Endodermal cell (in vitro differentiated cells): ENCODE measurements at regions not wholly inside any gene's neighbourhood (a gene's known extent, or its start where the extent isn't known, plus 50 kb on each side); places are given as distances from the start of the nearest gene placed in this dataset.

Experiments
- DNase-seq: peaks from one replicate; pipeline ENCODE4 v3.0.0-alpha.2; 2017
- H3K27ac ChIP-seq: 2 replicates; pipeline ENCODE4 v1.5.1; 2013; ENCODE audit warnings: mild to moderate bottlenecking, low read depth, low read length, moderate library complexity
- H3K27me3 ChIP-seq: 2 replicates; pipeline ENCODE4 v1.6.1; 2013; ENCODE audit warnings: mild to moderate bottlenecking, low read length, moderate library complexity; ENCODE audit not compliant: insufficient read depth, control insufficient read depth, poor library complexity, severe bottlenecking
- H3K36me3 ChIP-seq: 2 replicates; pipeline ENCODE4 v1.7.0; 2013; ENCODE audit warnings: mild to moderate bottlenecking, low read length, moderate library complexity; ENCODE audit not compliant: control insufficient read depth, insufficient read depth
- H3K4me1 ChIP-seq: one replicate; pipeline ENCODE4 v1.7.0; 2013; ENCODE audit warnings: low read length; ENCODE audit not compliant: control insufficient read depth, insufficient read depth
- H3K4me3 ChIP-seq: 2 replicates; pipeline ENCODE4 v1.5.1; 2013; ENCODE audit warnings: mild to moderate bottlenecking, low read length, moderate library complexity
- H3K9ac ChIP-seq: 2 replicates; pipeline ENCODE4 v1.6.1; 2013; ENCODE audit warnings: mild to moderate bottlenecking, low read length, moderate library complexity; ENCODE audit not compliant: poor library complexity, severe bottlenecking; ENCODE audit errors: extremely low read depth
- H3K9me3 ChIP-seq: 2 replicates; pipeline ENCODE4 v1.6.1; 2013; ENCODE audit warnings: mild to moderate bottlenecking, low read length, moderate library complexity; ENCODE audit not compliant: control insufficient read depth
- H3K27ac Mint-ChIP-seq: 2 replicates; pipeline ENCODE4 v1.8.0; 2020; ENCODE audit warnings: mixed read lengths
- H3K27me3 Mint-ChIP-seq: 2 replicates; pipeline ENCODE4 v1.8.0; 2021; ENCODE audit warnings: mild to moderate bottlenecking, mixed read lengths; ENCODE audit not compliant: insufficient read depth
- H3K36me3 Mint-ChIP-seq: 2 replicates; pipeline ENCODE4 v1.8.0; 2020; ENCODE audit warnings: low read depth, mixed read lengths
- H3K4me1 Mint-ChIP-seq: 2 replicates; pipeline ENCODE4 v1.8.0; 2020; ENCODE audit warnings: mixed read lengths
- H3K4me3 Mint-ChIP-seq: 2 replicates; pipeline ENCODE4 v1.8.0; 2020; ENCODE audit warnings: mild to moderate bottlenecking, moderate library complexity, mixed read lengths
- H3K9me3 Mint-ChIP-seq: 2 replicates; pipeline ENCODE4 v1.8.0; 2020; ENCODE audit warnings: mild to moderate bottlenecking, mixed read lengths
- WGBS, 2 experiments: methylation state at CpG; one replicate each; pipeline versions ENCODE4 v1.1.5 to v1.1.7; 2013; ENCODE audit warnings: missing lambda C conversion rate in 2 of 2, mixed read lengths in 1 of 2; ENCODE audit not compliant: insufficient coverage in 1 of 2, insufficient read length in 1 of 2; 5-methylcytosine and 5-hydroxymethylcytosine counted together
- TF ChIP-seq, protein P1 (sequence below): fragments of 200-600 bp; sonication (generic); conservative IDR thresholded peaks from 2 replicates; pipeline ENCODE4 v1.5.0; 2021; ENCODE audit warnings: antibody characterized with exemption, mild to moderate bottlenecking

DNA sequence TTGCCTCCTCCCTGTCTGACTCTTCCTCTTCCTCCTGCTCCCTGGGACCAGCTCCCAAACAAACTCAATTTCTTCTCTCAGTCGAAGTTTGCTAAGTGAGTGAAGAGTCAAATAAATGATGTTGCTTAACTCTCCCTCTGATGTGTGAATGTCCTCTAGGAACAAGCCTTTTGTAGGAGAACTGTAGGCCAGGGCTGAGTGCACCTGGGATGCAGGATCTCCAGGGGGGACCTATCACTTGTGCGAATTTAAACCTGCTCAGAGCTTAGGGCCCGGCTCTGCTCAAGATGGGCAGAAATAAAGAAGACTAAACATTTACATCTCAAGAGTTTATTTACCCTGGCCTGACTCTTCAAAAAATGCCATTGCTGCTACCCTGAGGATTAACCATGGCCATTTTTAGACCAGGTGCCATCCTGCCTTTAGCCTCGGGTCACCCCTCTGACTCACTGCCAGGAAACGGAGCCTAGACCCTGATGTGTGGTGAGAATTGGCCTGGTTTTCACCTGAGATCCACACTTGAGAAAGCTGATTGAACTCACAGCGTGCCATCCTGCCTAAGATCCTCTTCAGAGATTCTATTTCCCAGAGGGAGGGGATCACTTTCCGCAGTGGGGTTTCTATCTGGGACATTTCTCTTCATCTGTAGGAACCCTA, 63.6 kb upstream of the CD93 start:
- no peaks in the 10 kb centered on the region for H3K36me3 Mint-ChIP-seq

DNA sequence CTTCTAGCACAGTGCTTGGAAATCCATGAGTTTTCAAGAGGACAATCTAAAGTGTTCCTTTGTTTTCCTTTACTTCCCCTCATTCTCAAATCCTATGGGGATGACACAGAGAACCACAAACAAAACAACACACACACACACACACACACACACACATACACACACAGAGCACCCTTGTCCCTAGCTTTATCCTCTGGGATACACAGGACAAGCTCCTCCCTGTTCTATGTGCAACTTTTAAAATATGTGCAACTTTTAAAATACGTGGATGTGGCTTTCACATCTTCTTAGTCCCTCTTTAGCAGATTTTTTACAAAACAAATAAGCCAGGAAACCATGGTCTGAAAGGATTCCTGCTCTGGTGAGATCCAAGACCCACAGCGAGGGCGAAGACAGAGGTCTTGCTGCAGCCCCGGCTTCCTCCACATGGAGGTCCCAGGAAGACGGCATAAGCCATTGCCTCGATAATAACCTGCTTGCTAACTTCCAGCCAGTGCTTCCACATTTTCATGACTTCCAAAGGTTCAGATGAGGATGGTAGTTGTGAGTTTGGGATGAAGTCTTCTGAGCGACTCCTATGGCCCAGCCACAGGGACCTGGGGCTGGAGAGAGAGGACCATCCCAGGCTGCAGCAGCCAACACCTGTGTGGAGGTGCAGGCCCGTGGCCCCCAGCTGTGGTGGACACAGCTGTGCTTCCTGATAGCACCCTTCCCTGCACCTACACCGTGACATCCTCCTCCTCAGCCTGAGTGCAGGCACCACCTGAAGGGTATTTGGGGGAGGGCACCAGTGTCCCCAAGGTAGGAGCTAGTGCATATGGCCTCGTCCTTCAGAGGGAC, 62.8 kb upstream of the CD93 start:
- H3K27me3 Mint-ChIP-seq: peaks cover 1% of the 10 kb centered on the region
- no peak overlapping the region for H3K27ac Mint-ChIP-seq
- Histone ChIP-seq H3K27me3 (no peaks in the 10 kb centered on the region), H3K4me3 (no peak overlapping the region), H3K9ac (no peak overlapping the region), H3K27ac (no peak overlapping the region), H3K36me3 (no peaks in the 10 kb centered on the region), H3K9me3 (peaks cover 7% of the 10 kb centered on the region), H3K4me1 (peaks cover 14% of the 10 kb centered on the region)
- peaks cover 31% of the 10 kb centered on the region for H3K4me1 Mint-ChIP-seq
- H3K36me3 Mint-ChIP-seq: no peaks in the 10 kb centered on the region
- DNase-seq: peak; percentile 23
- TF ChIP-seq, protein P1, sequence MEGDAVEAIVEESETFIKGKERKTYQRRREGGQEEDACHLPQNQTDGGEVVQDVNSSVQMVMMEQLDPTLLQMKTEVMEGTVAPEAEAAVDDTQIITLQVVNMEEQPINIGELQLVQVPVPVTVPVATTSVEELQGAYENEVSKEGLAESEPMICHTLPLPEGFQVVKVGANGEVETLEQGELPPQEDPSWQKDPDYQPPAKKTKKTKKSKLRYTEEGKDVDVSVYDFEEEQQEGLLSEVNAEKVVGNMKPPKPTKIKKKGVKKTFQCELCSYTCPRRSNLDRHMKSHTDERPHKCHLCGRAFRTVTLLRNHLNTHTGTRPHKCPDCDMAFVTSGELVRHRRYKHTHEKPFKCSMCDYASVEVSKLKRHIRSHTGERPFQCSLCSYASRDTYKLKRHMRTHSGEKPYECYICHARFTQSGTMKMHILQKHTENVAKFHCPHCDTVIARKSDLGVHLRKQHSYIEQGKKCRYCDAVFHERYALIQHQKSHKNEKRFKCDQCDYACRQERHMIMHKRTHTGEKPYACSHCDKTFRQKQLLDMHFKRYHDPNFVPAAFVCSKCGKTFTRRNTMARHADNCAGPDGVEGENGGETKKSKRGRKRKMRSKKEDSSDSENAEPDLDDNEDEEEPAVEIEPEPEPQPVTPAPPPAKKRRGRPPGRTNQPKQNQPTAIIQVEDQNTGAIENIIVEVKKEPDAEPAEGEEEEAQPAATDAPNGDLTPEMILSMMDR: peak; percentile 14
- 97% methylated on average over 6 to 10 of the region's 10 CpGs for WGBS, 2 experiments
- no peak overlapping the region for H3K4me3 Mint-ChIP-seq
- peaks cover 8% of the 10 kb centered on the region for H3K9me3 Mint-ChIP-seq

More for the DNA sequence above, 63.6 kb upstream of the CD93 start:
- Histone ChIP-seq H3K4me3 (no peak overlapping the region), H3K4me1 (peaks cover 17% of the 10 kb centered on the region), H3K9me3 (peaks cover 7% of the 10 kb centered on the region), H3K27me3 (no peaks in the 10 kb centered on the region), H3K27ac (no peak overlapping the region), H3K9ac (no peak overlapping the region), H3K36me3 (no peaks in the 10 kb centered on the region)
- Mint-ChIP-seq H3K9me3 (peaks cover 8% of the 10 kb centered on the region), H3K4me3 (no peak overlapping the region), H3K27me3 (peaks cover 1% of the 10 kb centered on the region), H3K27ac (no peak overlapping the region), H3K4me1 (peaks cover 38% of the 10 kb centered on the region)
- TF ChIP-seq, protein P1: no peak
- 89 to 96% methylated on average over 4 to 7 of the region's 7 CpGs for WGBS, 2 experiments
- DNase-seq: peak; percentile 30

DNA sequence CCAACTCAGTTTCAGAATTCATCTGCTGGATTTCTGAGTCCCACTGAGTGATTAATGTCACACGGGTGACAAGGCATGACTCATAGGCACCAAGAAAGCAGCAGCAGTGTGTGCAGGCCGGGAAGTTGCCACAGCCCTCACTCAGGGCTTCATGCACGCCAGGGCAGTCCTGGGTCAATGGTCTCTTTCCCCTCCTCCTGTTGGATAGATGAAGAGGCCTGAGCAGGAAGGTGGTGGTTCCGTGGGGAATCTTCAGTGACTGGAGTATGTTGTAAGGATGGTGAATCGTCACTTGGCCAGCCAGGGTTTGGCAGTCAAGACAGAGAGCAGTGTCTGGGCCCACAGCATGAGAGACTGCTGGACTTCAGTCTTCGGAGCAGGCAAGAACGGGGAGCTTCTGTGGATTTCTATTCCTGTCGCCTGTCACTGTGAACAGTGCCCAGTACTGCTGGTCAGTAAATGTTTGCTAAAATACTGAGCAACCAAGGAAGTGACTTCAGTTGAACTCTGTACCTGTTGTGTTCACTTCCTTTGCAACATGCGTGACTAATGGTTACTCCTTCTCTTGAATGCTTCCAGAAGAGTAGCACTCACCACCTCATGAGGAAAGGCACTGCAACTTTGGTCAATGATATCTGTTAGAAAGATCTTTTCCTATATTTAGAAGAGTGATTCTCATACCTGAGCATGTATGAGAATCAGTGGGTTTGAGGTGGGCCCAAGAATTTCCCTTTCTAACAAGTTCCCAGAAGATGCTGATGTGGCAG, 62.0 kb upstream of the CD93 start:
- Histone ChIP-seq H3K27ac (no peak overlapping the region), H3K9me3 (peaks cover 7% of the 10 kb centered on the region), H3K9ac (no peak overlapping the region), H3K4me1 (peaks cover 7% of the 10 kb centered on the region), H3K36me3 (no peaks in the 10 kb centered on the region), H3K27me3 (no peaks in the 10 kb centered on the region), H3K4me3 (no peak overlapping the region)
- TF ChIP-seq, protein P1: no peak
- Mint-ChIP-seq H3K4me3 (no peak overlapping the region), H3K27ac (no peak overlapping the region), H3K9me3 (peaks cover 8% of the 10 kb centered on the region), H3K4me1 (peaks cover 23% of the 10 kb centered on the region), H3K36me3 (no peaks in the 10 kb centered on the region), H3K27me3 (peaks cover 1% of the 10 kb centered on the region)
- peak; percentile 20 for DNase-seq
- 90 to 94% methylated on average over 9 of the region's 9 CpGs for WGBS, 2 experiments
